K562 (cell line): ENCODE measurements at regions not wholly inside any gene's neighbourhood (a gene's known extent, or its start where the extent isn't known, plus 50 kb on each side); places are given as distances from the start of the nearest gene placed in this dataset.

Experiments
- EZH2 ChIP-seq: IDR thresholded peaks from 2 replicates; pipeline ENCODE4 v1.6.1; 2012; ENCODE audit warnings: low read depth, mild to moderate bottlenecking, inconsistent platforms, low read length, borderline replicate concordance
- KAT8 ChIP-seq: fragments of 450-650 bp; IDR thresholded peaks from 2 replicates; pipeline ENCODE4 v1.6.1; 2016; ENCODE audit warnings: low read depth, mild to moderate bottlenecking
- MAFK ChIP-seq: IDR thresholded peaks from 2 replicates; pipeline ENCODE4 v1.6.1; 2011; ENCODE audit warnings: low read length, improper control_type of control experiment
- MYNN ChIP-seq, 2 experiments: sonication (generic); formaldehyde crosslinking in 1 of 2; IDR thresholded peaks; 2 replicates each; pipeline versions ENCODE4 v1.5.0 to v1.6.1; 2016 to 2020; ENCODE audit warnings: antibody characterized with exemption in 1 of 2, missing genetic modification reagents in 1 of 2
- POLR2AphosphoS2 ChIP-seq: IDR thresholded peaks from 2 replicates; pipeline ENCODE4 v1.6.1; 2012; ENCODE audit warnings: low read length, improper control_type of control experiment
- POLR2AphosphoS5 ChIP-seq: IDR thresholded peaks from 2 replicates; pipeline ENCODE4 v1.6.1; 2011; ENCODE audit warnings: mild to moderate bottlenecking, low read depth, low read length, moderate library complexity; ENCODE audit not compliant: control insufficient read depth, insufficient read depth

- no peak for TF ChIP-seq EZH2
- TF ChIP-seq MAFK: no peak
- TF ChIP-seq POLR2AphosphoS5: no peak
- TF ChIP-seq MYNN (IDR thresholded peaks at IDR 0.05): no peak
- no peak for TF ChIP-seq MYNN (CRISPR knock-in tag; IDR thresholded peaks at IDR 0.05)
- no peak for TF ChIP-seq KAT8
- no peak for TF ChIP-seq POLR2AphosphoS2
Measured at GRCh38 chr5:165808335-165808734, 2302.9 kb downstream of the MAT2B start.
